Right lung (tissue), 2 donors: ENCODE measurements at regions not wholly inside any gene's neighbourhood (a gene's known extent, or its start where the extent isn't known, plus 50 kb on each side); places are given as distances from the start of the nearest gene placed in this dataset.
"Not testable (repeated sequence)": the region's sequence is repeated elsewhere in the genome, so short reads cannot be mapped to it uniquely, and the experiment has no call there.

Experiments used
- DNase-seq, 2 donors: peaks; one replicate each; pipeline ENCODE4 v3.0.0-alpha.2; 2013

DNA sequence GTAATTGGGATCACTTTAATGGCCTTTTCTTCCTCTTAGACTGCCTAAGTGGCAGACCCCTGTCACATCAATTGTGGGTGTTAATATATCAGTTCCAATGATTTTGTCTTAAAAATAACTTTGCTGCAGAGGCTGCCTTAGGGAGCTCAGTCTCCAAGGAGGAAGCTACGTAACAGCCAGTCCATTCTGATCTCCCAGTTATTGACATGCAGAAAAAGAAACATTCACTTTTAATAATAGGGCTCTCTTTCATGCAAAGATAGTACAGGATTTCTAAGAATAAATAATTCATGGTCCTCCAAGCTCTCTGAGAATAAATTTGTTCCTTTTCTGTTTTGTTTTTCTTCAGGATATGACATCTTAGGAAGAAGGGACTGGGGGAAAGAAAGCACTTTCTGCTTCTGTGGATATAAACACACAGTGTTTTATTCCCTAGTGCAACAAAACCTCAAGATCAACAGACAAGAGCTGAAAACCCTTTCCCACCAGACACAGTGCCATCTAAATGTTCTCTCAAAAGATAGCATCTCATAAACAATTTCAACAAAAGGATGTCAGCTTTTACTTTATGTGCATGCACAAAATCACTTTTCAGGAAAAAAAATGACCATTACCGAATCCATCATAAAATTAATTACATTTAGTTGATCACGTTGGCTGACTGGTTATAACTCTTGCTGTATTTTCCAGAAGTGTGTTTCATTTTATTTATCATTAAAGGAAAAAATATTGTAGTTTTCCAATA lies 372.4 kb upstream of the SLC7A11 start:
- DNase-seq: no peak

DNA sequence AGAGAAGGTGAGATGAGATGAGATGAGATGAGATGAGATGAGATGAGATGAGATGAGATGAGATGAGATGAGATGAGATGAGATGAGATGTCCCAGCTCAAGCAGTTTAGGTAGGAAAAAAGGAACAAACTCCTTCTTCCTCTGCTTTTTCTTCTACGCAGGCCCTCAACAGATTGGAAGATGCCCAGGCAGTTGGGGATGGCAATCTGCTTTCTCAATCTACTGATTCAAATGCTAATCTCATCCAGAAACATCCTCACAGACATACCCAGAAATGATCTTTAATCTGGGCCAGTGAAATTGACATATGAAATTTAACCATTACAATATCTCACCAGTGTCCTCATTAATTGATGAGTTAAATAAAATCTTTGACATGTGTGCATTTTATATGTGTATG lies 370.3 kb upstream of the SLC7A11 start:
- DNase-seq: no peak

GRCh38 chr4:138611721-138612120 lies 369.6 kb upstream of the SLC7A11 start:
- DNase-seq: no peak

DNA sequence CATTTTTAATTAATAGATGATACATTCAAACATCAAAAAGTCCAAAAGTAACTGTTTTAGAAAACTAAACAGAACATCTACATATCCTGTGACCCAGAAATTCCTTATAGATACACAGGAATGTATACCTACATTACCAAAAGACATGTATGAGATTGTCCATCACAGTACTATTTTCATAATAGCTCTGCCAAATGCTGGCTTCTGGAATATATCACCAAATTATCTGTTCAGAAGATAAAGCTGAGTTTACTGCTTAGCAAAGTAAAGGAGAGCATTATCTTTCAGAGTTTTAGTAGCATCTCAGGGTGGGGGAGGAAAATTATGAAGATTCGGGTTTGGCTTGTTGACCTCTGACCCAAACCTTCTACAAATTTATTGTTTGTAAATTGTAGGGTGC lies 368.9 kb upstream of the SLC7A11 start:
- no peak for DNase-seq

GRCh38 chr4:138609943-138610350 lies 367.8 kb upstream of the SLC7A11 start:
- no peak for DNase-seq

GRCh38 chr4:138604556-138604955 lies 362.4 kb upstream of the SLC7A11 start:
- DNase-seq: no peak

- DNase-seq: no peak
Measured at GRCh38 chr4:138602664-138603063, 360.5 kb upstream of the SLC7A11 start.

DNA sequence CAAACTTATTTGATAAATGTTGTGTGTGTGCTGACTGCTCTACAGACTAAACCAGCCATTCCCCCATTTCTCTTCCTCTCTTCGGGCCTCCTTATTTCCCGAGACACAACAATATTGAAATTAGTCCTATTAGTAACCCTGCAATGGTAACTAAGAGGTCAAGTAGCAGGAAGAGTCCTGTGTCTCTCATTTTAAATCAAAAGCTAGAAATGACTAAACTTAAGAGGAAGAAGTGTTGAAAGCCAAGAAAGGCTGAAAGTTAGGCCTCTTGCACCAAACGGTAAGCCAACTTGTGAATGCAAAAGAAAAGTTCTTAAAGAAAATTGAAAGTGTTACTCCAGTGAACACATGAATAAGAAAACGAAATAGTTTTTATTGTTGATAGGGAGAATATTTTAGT lies 357.8 kb upstream of the SLC7A11 start:
- DNase-seq: no peak

DNA sequence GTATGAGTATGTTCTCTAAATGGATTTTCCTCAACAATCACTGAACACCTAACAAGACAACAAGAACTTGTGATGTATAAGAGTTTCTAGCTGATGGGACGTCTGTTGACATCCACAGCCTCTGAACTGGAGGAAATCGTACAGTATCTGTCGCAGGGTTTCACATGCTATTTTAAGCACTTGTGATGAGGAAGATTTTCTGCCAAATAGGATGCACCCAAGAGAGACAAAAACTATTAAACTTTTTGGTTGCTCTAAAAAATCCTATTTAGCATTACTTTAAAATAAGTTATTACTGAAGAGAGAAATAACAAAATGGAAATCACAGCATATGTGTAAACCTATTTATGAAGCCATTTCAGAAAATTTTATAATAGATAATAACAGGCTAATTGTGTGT lies 356.1 kb upstream of the SLC7A11 start:
- no peak for DNase-seq

- DNase-seq: no peak
Measured at GRCh38 chr4:138596896-138597295, 354.7 kb upstream of the SLC7A11 start.

- peak; percentile 73 to 75 for DNase-seq
Measured at GRCh38 chr4:138595731-138596460, 353.7 kb upstream of the SLC7A11 start.

DNA sequence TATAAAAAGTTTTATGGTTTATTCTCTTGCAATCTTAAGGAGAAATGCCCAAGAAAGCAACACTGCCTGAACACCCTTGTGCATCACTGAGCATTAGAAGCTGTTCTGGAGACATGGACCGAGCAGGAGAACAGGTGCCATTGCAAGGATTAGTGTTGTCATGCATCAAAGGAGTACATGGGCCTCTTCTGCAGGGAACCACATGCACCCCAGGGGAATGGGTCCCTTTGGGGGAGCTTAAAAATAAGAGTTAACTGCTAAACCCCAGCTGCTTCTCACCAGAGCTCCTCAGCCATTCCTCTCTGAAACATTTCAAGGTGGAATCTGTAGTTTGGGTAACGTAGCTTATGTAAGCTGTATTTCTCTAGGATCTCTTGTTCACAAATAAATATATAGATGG lies 353.0 kb upstream of the SLC7A11 start:
- DNase-seq: no peak

GRCh38 chr4:138592796-138593195 lies 350.6 kb upstream of the SLC7A11 start:
- no peak for DNase-seq

DNA sequence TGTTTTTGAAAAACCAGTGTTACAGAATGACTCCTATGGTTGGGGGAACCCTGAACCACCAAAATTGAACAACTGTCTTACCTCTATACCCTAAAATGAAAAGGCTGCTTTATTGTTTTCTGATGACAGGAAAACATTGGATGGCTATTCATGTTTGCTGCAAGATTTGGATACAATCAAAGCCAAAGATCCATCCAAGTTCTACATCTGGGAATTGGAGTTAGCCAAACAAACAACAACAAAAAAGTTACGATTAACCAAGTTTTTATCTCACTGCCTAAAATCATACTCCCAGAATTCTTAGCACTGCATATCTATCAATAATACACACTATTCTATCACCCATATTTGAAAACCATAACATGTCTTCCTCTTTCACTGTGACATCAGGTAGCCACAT lies 349.7 kb upstream of the SLC7A11 start:
- no peak for DNase-seq

- DNase-seq: no peak
Measured at GRCh38 chr4:138588501-138588900, 346.4 kb upstream of the SLC7A11 start.

DNA sequence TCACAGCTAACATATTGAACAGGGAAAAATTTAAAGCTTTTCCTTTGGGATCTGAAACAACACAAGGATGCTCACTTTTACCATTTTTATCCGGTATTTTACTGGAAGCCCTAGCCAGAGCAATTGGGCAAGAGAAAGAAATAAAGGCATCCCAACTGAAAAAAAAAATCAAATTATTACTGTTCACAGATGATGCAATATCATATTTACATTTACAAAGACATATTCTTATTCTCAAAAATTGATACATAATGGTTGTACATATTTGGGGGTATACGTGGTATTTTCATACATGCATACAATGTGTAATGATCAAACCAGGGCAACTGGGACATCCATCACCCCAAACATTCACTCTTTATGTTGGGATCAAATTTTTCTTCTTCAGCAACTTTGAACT lies 337.0 kb upstream of the SLC7A11 start:
- no peak for DNase-seq

GRCh38 chr4:138577826-138578225 lies 335.7 kb upstream of the SLC7A11 start:
- not testable (repeated sequence) for DNase-seq

GRCh38 chr4:138577145-138577544 lies 335.0 kb upstream of the SLC7A11 start:
- DNase-seq: no peak

- no peak for DNase-seq
Measured at GRCh38 chr4:138576684-138577083, 334.5 kb upstream of the SLC7A11 start.

DNA sequence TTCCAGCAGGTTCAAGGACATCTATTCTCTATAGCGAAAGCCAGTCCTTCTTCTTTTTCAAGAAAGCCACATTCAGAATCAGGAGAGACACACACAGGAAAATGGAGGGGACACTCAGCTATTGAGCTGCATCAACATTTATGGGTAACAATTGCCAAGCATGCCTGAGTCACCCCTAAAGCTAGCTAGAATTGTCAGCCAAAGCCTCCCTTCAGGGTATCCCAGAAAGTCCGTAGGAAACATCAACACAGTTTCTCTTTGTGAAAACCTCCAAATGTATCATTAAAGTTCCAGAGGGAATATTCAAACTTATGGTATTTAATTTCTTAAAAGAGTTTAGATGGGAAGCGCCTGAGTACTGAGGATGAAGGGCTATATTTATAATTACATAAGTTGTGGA lies 331.1 kb upstream of the SLC7A11 start:
- DNase-seq: no peak

DNA sequence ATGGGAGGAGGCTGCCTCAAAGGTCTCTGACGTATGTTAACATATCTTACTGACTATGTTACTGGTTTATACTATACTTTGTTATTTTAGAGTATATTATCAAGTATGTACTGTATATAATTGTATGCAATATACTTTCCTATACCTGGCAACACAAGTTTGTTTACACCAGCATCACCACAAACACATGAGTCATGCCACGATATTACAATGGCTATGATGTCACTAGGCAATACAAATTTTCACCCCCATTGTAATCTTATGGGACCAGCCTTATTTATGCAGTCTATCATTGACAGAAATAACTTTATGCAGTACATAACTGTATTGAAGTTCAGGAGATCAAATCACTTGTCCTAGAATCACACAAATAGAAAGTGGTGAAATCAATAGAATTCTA lies 329.9 kb upstream of the SLC7A11 start:
- no peak for DNase-seq

DNA sequence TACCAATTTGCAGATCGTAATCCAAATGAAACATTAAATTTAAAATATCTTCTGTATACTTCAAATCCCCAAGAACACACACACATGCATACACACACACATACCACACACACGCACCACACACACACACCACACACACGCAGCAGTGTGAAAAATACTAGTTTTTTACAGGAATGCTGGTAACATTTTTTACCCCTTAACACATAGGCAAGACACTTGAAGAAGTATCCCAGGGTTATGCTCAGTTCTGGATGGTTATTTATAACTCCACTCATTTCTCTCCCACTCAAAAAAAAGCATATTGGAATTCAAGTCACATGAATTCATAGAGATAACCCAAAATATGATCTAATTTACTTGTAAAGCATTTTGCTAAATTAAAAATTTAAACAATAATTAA lies 325.5 kb upstream of the SLC7A11 start:
- no peak for DNase-seq

- no peak for DNase-seq
Measured at GRCh38 chr4:138565576-138565975, 323.4 kb upstream of the SLC7A11 start.

- DNase-seq: peak in 1 of 2 donors; percentile 1
Measured at GRCh38 chr4:138562544-138562991, 320.4 kb upstream of the SLC7A11 start.
